NCI-H82 treated with DMSO at 0.1 percent for 48 hours (cell line): ENCODE measurements at regions not wholly inside any gene's neighbourhood (a gene's known extent, or its start where the extent isn't known, plus 50 kb on each side); places are given as distances from the start of the nearest gene placed in this dataset.
"Not testable (repeated sequence)": the region's sequence is repeated elsewhere in the genome, so short reads cannot be mapped to it uniquely, and the experiment has no call there.

Experiments
- DNase-seq: peaks from one replicate; lab custom pipeline; 2025; ENCODE audit not compliant: unreplicated experiment; lab: John Stamatoyannopoulos, UW

DNA sequence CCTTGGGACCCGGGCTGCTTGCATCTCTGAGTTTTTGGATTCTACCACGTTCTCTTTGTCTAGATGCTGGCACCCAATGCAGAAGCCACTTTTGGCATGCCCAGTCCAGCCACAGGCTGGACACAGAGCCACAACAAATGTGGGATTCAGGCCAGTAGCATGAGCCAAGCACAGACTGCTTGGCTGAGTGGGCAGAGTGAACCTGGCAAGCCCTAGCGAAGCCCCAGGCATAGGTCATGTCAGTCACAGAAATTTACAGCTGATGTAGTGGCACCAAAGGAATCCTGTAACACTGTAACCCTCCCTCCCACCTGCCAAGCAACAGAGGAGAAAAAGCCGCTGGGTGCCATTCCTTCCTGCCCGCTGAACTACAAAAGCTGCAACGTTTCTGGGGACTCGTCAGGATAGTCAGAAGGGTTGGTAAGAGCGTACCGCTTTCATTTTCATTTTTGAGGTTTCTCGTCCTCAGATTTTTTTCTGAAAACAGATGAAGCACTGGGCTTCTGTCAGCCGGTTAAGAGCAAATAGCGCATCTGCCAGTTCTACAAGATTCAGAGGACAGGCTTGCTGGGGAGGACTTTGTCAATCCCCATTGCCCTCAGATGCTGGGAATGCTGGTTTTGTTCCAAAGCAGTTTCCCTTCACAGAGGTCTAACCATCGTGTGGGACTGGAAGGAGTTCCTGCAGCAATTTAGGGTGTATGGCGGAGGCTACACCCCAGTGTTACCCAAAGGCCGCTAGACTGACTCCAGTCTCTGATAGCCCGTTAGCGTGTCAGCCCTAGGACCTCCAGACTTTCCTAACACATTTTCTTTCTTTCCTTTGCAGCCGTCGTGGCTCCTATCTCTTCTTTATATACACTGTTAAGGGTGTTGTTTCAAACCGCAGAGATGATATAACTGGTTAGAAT is 399.0 kb downstream of the HTR1A start:
- DNase-seq: no peak

DNA sequence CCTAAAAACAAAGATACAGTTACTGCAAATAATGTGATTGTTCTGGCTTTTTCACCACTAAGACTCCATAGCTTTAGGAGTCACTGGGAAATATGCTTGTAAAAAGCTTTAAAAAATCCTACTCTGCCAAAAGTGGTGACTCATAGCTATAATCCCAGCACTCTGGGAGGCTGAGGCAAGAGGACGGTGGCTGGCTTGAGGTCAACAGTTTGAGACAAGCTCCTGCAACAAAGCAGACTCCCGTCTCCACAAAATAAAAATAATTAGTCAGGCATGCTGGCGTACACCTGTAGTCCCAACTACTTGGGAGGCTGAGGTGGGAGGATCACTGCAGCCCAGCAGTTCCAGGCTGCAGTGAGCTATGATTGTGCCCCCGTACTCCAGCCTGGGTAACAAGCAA is 406.4 kb downstream of the HTR1A start:
- DNase-seq: no peak

DNA sequence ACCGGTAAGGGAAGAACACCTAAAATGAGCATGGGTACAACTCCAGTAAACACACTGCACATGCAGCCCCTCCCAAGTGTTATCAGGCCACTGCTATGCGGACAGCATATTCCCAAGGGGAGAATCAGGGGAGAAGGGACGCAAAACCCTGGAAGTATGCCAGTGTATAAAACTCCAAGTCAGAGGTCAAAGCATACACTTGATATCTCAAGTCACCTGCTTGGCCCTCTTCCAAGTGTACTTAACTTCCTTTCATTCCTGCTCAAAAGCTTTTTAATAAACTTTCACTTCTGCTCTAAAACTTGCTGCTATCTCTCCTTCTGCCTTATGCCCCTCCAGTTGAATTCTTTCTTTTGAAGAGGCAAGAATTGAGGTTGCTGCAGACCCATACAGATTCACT is 408.1 kb downstream of the HTR1A start:
- no peak for DNase-seq

DNA sequence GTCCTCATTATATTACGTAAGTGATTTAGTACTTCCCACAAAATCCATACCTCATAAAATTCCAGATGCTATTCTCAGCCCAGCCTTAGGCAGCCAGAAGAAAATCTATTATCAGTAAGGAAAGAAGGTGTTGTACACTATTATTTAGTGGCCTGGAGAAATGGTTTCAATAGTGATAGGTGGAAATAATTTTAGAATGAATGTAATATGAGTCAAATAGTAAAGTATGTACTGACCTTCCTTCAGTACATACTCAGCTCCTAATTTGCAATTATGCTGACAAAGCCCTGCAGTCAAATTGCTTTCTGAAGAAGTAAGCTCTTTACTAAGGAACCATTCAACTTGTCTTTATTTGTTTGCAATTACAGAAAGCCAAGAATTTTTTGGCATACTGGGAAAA is 409.2 kb downstream of the HTR1A start:
- DNase-seq: no peak

DNA sequence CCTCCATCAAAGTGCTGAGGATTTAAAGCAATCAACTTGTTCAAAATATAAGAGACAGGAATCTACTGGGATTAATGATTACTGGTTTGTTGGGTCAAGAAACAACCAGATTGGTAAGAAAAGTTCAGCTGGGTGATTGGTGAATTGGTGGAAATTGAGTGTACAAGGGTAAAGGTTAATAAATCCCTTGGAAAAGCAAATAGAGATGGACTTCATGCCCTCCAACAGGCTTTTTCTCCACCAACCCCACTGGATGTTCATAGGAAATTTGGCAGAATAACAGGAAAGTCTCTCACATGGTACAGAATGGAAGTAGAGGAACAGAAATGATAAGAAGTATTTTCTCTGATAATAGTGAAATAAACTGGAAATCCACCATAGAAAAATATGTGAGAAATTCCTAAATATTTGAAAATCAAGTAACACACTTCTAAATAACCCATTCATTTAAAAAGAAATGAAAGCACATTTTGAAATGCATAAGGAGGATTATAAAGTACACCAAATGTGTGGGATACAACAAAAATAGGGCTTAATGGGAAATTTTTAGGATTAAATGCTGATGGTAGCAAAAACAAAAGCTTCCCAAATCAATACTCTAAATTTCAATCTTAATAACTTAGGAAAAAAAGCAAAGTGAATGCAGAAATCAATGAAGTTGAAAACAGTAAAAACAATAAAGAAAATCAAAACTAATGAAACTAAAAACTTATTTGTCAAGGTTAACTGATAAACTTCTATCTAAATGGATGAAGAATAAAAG is 426.2 kb downstream of the HTR1A start:
- DNase-seq: no peak

DNA sequence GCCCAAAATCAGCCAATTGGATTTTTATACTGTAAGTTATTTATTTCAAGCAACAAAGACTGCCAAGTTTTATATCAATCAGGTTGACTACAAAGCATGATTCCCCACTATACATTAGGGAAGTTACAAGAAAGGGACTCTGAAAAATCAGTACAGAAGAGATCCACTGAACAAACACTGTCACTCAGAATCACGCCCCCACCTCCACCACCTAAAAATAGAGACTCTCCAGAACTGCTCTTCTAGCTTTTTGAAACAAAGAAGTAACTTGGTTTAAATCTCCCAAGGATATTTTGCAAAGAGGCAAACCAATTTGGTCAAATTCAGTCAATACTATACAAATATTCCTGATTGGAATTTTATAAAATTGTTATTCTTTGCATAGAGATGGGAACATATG is 438.0 kb downstream of the HTR1A start:
- DNase-seq: no peak

DNA sequence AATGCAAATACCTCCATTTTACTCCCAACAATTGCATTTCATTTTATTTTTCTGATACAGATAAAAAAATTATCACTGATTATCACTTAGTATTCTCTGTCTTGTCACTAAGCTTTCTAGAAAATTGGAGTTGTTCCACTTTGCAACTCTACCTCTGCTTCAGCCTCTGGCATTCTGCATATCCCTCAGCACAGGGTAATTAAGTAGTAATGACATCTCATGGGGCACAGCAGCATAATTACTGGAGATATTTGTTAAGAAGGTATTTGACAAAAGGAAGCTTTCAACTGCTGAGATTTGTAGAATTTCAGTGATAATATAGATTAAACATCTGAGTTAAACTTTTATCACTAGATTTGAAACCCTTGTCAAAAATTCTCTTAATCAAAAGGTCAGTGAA is 446.2 kb downstream of the HTR1A start:
- no peak for DNase-seq

DNA sequence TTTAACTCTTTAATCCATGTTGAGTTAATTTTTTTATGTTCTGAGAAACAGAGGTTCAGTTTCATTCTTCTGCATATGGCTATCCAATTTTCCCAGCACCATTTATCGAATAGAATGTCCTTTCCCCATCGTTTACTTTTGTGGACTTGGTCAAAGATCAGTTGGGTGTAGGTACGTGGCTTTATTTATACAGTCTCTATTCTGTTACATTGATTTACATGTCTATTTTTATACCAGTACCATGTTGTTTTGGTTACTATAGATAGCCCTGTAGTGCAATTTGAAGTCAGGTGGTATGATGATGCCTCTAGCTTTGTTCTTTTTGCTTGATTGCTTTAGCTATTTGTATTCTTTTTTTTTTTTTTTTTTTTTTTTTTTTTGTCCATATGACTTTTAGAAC is 462.0 kb downstream of the HTR1A start:
- DNase-seq: no peak

DNA sequence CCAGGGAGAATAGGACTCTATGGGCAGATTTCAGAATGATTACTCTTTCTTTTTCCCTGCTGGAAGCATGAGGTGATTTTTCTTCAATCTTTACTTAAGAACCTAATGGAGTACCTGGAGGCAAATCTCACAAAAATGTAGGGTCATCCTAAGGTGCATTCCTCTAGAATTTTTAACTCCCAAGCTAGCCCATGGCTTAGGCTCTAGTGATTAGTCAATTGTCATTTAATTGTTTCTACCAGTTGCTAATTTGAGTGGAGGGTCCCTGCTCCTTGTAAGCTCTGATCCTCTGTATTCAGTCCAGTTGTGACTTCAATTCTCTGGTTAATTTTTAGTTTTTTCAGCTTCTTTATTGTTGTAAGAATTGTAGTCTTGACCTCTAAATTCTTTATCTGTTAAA is 467.0 kb downstream of the HTR1A start:
- DNase-seq: no peak

DNA sequence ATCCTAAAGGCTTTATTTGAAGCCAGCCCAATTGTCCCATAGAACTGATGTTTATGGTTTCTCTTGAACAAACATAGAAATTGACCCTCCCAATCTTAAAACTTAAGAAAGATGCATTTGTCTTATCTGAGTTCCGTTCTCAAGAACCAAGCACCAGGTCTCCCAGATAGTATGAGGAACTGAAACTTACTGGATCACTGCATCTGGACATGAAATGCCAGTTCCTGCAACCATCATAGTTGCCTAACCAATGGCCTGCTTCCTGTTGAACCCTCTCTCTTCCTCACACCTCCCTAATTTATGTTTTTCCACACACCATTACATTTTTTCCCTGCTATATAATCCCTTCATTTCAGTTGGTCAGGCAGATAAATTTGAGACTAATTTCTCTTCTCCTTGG is 478.9 kb downstream of the HTR1A start:
- DNase-seq: no peak

DNA sequence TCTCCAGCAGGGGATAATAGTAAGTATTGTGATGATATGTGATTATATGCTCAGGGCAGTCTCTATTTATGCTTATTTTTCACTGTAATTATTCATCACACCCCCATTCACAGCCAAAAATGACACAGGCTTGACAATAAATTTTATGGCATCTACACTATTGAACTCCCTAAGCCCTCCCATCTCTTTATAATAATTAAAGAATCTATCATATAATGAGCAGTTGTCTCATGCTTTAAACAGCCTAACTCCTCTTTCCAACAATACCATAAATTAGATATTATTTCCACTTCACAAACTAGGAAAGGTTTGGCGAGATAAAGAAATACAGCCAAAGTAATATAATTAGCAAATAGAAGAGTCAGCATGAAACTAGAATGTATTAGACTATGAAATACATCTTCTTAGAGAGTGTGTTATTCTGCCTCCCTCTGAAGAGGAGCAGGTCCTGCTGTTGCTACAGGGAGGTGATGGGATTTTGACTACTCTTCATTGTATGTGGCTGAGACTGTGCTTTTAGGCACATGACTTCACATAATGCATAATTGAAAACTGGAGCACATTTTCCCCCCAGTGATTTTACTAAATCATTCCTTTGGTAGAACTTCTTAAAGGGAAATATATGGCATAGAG is 488.8 kb downstream of the HTR1A start:
- no peak for DNase-seq

DNA sequence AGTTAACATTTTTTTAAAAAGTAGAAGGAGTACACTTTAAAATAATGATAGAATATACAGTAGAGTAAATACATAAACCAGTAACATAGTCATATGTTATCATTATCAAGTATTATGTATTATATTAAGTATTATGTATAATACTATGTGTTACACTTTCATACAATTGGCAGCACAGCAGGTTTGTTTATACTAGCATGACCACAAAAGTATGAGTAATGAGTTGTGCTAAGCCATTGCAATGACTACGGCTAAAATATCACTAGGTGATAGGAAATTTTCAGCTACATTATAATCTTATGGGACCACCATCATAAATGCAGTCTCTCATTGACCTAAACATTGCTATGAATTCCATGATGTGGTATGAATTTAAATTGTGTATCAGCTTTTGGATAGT is 506.0 kb downstream of the HTR1A start:
- DNase-seq: no peak

DNA sequence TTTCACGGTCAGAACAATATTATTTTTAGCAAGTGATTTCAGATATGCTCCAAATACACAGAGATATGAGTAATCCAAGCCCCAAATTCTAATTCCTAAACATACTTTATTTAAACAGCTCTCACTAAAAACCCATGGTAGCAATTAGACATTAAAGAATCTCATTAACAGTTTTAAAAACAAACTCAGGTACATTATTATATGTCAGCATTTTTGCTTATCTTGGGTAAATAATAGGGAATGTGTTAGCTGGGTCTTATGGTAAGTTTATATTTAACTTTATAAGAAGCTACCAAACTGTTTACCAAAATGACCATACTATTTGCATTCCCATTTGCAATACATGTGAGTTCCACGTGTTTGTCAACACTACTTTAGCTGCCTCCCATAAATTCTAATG is 511.1 kb downstream of the HTR1A start:
- DNase-seq: no peak

DNA sequence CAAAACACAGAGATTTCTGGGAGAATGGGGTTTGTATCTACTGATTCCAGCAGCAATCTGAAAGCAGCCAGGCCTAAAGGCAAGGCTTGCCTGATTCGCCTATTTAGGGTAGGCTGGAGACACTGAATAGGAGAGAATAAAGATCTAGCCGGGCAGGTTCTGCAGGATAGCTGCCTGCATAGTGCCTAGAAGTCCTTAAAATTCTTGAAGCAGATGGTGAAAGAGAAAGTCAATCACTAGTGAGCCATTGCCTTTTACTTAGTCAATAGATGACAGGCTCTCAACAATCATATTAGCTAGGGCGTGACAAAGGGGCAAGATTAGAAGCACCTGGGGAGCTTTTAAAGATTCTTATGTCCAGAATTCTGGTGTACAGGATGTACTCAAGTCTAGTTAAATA is 522.7 kb downstream of the HTR1A start:
- DNase-seq: no peak

DNA sequence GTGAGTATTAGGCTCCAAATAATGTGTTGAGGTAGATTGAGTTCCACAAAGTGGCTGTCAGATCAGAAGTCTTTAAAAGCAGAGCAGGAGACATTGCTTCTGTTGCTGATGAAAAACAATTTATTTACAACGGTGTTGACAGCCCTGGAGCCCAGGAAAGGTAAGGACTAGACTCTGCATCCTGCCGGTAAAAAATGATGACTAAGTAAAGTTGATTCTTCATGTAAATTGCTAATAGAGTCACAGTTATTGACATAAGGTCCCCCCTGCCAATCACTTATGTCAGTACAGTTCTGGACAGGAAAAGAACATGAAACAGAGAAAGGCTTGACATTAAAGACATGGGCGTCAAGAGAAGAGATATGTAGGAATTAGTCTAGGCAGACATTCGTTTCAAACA is 552.5 kb downstream of the HTR1A start:
- no peak for DNase-seq

DNA sequence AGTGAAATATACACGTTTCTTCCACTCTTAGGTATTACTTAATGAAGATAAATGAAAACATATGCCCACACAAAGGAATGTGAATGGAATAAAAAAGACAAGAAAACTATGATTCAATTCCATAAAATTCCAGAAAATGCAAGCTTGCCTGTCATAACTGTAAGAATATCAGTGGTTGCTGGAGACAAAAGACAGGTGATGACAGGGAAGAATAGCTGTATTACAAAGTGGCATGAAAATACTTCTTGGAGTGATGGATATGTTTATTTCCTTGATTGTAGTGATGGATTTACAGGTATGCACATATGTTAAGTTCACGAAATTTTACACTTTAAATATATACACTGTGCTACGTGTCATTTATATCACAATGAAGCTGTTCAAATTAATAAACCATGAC is 553.3 kb downstream of the HTR1A start:
- DNase-seq: no peak

DNA sequence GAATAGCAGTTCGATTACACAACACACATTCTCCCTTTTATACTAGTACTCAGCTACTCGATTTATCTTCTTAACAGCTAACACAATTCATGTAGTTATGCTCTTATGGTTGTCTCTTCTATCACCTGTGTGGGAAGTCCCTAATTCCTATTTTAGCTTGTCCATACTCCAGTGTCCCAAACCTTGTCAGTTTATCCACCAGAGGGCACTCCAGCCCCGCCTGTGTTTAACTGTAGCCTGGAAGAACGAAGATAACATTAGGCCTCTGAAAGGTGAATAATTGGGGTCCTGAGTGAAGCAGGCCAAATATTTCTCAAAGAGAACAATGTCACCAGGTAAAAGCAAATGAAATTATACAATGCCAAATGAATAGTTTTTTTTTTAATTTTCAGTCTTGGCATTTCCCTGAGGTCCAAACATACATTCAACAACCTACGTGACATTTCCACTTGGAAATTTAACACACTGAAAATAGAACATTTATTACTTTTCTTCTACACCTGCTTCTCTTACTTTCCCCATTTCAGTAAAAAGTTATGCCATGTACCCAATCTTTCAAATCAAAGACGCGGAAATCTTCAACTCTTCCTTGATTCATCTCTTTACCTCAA is 560.7 kb downstream of the HTR1A start:
- DNase-seq: no peak

DNA sequence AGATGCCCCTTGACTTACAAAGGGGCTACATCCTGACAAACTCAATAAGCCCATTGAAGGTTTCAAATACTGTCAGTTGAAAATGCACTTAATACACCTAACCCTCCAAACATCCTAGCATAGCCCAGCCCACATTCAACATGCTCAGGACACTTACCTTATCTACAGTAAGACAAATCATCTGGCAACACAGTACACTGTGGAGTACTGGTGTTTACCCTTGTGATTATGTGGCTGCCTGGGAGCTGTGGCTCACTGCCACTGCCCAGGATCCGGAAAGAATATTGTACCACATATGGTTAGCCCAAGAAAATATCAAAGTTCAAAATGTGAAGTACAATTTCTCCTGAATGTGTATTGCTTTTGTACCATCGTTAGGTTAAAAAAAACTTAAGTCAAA is 562.2 kb downstream of the HTR1A start:
- DNase-seq: no peak

DNA sequence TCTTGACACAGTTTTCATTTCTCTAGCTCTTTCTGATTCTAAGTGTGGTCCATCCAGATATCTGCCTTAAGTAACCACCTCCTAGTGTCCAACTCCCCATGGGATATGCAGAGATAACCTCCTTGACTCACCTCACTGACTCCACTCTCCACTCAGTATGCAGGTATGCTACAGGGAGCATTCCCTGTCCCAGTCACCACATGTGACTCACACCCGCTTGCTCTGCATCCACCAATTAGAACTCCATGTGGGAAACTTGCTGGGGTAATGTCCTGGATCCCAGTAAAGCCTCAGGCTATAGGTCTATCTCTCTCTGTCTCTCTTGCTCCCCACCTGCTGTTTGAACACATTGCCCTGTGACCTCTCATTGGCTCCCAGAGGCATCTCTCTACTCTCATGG is 563.9 kb downstream of the HTR1A start:
- no peak for DNase-seq

DNA sequence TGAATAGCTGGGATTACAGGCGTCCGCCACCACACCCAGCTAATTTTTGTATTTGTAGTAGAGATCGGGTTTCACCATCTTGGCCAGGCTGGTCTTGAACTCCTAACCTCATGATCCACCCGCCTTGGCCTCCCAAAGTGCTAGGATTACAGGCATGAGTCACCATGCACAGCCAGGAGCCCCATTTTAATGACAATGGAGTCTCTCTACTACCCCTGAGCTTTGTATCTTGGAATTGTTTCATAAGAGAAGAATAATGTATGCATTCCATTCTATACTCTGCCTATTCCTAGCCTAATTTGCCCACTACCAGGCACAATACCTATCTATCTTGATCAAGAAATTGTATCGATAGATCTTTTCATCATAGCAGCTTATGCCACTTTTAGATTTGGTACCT is 574.1 kb downstream of the HTR1A start:
- not testable (repeated sequence) for DNase-seq

DNA sequence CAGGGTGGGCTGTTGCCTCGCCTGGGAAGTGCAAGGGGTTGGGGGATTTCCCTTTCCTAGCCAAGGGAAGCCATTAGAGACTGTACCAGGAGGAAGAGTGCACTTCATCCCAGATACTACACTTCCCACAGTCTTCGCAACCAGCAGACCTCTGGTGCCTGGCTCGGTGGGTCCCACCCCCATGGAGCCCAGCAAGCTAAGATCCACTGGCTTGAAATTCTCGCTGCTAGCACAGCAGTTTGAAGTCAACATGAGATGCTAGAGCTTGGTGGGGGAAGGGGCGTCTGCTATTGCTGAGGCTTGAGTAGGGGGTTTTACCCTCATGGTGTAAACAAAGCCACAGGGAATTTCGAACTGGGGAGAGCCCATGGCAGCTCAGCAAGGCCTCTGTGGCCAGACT is 586.4 kb downstream of the HTR1A start:
- DNase-seq: no peak

DNA sequence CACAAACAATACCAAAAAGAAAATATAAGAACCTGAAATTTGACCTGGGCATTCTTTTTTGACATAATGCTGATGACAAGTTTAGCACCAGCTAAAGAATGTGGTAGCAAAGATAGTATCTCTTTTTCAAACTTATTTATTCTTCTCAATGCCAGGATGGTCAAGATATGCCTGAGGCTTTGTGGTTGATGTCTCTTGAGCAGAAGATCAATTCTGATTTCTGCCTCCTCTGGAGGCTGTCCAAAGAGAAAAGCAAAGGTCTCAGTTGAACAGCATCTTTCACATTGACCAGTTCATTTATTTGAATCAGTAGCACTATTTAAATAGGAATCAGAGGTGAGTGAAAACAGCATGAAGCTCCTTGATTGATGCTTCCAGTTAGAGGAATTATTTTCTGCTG is 588.2 kb downstream of the HTR1A start:
- no peak for DNase-seq
